ENCODE measurements at regions not wholly inside any gene's neighbourhood (a gene's known extent, or its start where the extent isn't known, plus 50 kb on each side); places are given as distances from the start of the nearest gene placed in this dataset.

GRCh38 chr13:24081387-24081786 is 79.1 kb upstream of the SPATA13 start:
- TF ChIP-seq POLR2A (IDR thresholded peaks at IDR 0.05; ENCODE audit: low read depth) = no peak
- TF ChIP-seq CTCF (IDR thresholded peaks at IDR 0.05) = no peak
- TF ChIP-seq EP300 (IDR thresholded peaks at IDR 0.05) = no peak
- no peak for TF ChIP-seq POLR2AphosphoS5 (IDR thresholded peaks at IDR 0.05)
- Histone ChIP-seq H3K4me3 (no peak overlapping the region), H3K9me3 (no peaks in the 10 kb centered on the region), H3K4me1 (peaks cover 0 to 2% (median 0%) of the 10 kb centered on the region in 4 donors), H3K27ac (replicated peaks in 1 of 4) (no peak overlapping the region), H3K27me3 (peaks cover 0 to 7% (median 0%) of the 10 kb centered on the region in 4 donors), H3K36me3 (no peaks in the 10 kb centered on the region)
- DNase-seq (ENCODE audit: extremely low spot score) = no peak
- WGBS = 90% methylated on average over 2 of the region's 2 CpGs
- intact Hi-C loops (cut with DNase I) = no loop called here

GRCh38 chr13:24083141-24083540 is 77.4 kb upstream of the SPATA13 start:
- no peaks in the 10 kb centered on the region for H3K36me3 ChIP-seq
- peaks cover 0 to 7% (median 0%) of the 10 kb centered on the region in 4 donors for H3K27me3 ChIP-seq
- no peak for DNase-seq (ENCODE audit: extremely low spot score)
- no peak overlapping the region for H3K27ac ChIP-seq (replicated peaks in 1 of 4)
- H3K4me3 ChIP-seq = no peak overlapping the region
- intact Hi-C loops (cut with DNase I) = no loop called here
- TF ChIP-seq CTCF (IDR thresholded peaks at IDR 0.05) (no peak), POLR2AphosphoS5 (IDR thresholded peaks at IDR 0.05) (no peak), EP300 (IDR thresholded peaks at IDR 0.05) (no peak), POLR2A (IDR thresholded peaks at IDR 0.05; ENCODE audit: low read depth) (no peak)
- no peaks in the 10 kb centered on the region for H3K9me3 ChIP-seq
- WGBS = 57% methylated on average over 5 of the region's 5 CpGs
- H3K4me1 ChIP-seq = peaks cover 0 to 9% (median 4%) of the 10 kb centered on the region in 4 donors

- H3K36me3 ChIP-seq = no peaks in the 10 kb centered on the region
- intact Hi-C loops (cut with DNase I) = no loop called here
- TF ChIP-seq CTCF (IDR thresholded peaks at IDR 0.05) (no peak), POLR2AphosphoS5 (IDR thresholded peaks at IDR 0.05) (no peak), EP300 (IDR thresholded peaks at IDR 0.05) (no peak), POLR2A (IDR thresholded peaks at IDR 0.05; ENCODE audit: low read depth) (no peak)
Measured at GRCh38 chr13:24083722-24084421, 76.6 kb upstream of the SPATA13 start.

GRCh38 chr13:24085662-24086061 is 74.9 kb upstream of the SPATA13 start:
- no peaks in the 10 kb centered on the region for H3K36me3 ChIP-seq
- intact Hi-C loops (cut with DNase I) = no loop called here
- H3K27me3 ChIP-seq = peaks cover 0 to 7% (median 0%) of the 10 kb centered on the region in 4 donors
- H3K27ac ChIP-seq (replicated peaks in 1 of 4) = no peak overlapping the region
- 79% methylated on average over 4 of the region's 4 CpGs for WGBS
- DNase-seq (ENCODE audit: extremely low spot score) = no peak
- peaks cover 0 to 9% (median 4%) of the 10 kb centered on the region in 4 donors for H3K4me1 ChIP-seq
- H3K9me3 ChIP-seq = no peaks in the 10 kb centered on the region
- TF ChIP-seq CTCF (IDR thresholded peaks at IDR 0.05) (no peak), EP300 (IDR thresholded peaks at IDR 0.05) (no peak), POLR2AphosphoS5 (IDR thresholded peaks at IDR 0.05) (no peak), POLR2A (IDR thresholded peaks at IDR 0.05; ENCODE audit: low read depth) (no peak)
- no peak overlapping the region for H3K4me3 ChIP-seq

More at GRCh38 chr13:24083722-24084421, 76.6 kb upstream of the SPATA13 start:
- 83% methylated on average over 15 of the region's 15 CpGs for WGBS
- Histone ChIP-seq H3K9me3 (no peaks in the 10 kb centered on the region), H3K4me3 (no peak overlapping the region), H3K27ac (replicated peaks in 1 of 4) (no peak overlapping the region), H3K27me3 (peaks cover 0 to 7% (median 0%) of the 10 kb centered on the region in 4 donors), H3K4me1 (peaks cover 0 to 9% (median 4%) of the 10 kb centered on the region in 4 donors)
- DNase-seq (ENCODE audit: extremely low spot score) = no peak

All from esophagus muscularis mucosa (tissue), 4 donors.